GM19395 (cell line): ENCODE measurements at regions not wholly inside any gene's neighbourhood (a gene's known extent, or its start where the extent isn't known, plus 50 kb on each side); places are given as distances from the start of the nearest gene placed in this dataset.
"Not testable (repeated sequence)": the region's sequence is repeated elsewhere in the genome, so short reads cannot be mapped to it uniquely, and the experiment has no call there.

Experiments
- ATAC-seq: cut with Tn5 transposase; IDR thresholded peaks from one replicate; pipeline ENCODE4 v1.9.1; 2021; ENCODE audit warnings: mild to moderate bottlenecking, moderate library complexity; ENCODE audit not compliant: unreplicated experiment

DNA sequence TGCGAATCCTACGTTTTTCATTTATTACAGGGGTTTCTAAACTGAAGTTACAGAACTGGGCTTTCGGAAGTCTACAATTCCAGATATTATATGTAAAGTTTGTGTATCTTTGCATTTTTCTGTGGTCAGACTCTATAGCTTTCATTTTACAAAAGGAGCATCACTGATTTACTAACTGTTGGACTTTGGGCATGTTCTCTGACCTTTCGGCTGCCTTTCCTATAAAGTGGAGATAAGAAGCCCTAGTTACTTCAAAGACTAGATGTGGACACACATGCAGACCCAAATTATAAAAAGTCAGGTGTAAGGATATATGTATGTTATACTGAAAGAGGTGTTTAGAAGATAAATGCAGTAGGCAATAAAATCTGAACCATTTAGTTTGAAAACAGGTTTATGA, 126.6 kb upstream of the PRKCQ start:
- ATAC-seq, result no peak

DNA sequence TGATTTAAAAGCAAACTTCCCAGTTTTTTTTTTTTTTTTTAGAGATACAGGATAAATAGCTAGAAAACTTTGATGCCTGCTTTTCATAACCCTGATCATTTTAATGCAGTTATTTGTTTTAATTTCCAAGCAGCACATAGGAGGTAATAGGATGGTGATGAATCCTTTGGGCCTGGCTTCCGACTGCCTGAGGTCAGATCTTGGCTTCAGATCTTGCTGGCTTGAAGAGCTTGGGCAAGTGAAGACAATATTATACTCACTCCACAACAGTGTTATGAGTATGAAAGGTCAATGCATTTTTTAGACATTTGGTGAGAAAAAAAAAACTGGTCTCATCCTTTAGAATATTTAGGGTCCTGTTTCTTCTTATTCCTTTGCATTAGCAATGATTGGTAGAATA, 124.8 kb upstream of the PRKCQ start:
- no peak for ATAC-seq

DNA sequence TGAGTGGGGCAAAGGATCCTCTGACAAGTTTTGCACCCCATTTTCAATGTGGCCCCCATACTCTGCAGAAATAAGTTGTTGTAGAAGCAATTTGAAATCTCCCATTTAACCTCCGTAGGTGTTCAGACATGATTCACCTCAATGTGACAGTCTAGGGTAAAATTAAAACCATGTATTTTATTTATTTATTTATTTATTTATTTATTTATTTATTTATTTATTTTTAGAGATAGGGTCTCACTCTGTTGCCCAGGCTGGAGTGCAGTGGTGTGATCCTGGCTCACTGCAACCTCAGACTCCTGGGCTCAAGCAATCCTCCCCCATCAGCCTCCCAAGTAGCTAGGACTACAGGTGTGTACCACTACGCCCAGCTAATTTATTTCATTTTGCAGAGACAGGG, 122.8 kb upstream of the PRKCQ start:
- not testable (repeated sequence) for ATAC-seq

DNA sequence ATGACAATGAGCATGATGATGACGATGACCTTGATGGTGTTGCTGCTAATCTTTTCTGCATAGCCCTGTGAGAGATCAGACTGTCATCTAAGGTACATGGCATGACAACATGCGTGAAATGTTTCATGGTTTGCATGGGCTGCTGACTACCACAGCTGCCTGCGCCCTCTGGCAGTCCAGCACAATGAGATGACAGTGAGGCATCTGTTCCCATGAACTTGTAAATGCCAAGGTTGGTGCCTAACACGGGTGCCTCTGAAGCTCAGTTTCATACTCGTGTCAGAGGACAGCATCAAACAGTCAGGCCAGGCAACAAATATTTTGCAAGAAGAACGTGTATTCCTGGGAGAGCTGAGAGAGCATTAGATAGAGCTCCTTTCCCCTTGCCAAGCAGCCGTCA, 122.0 kb upstream of the PRKCQ start:
- ATAC-seq, result no peak

DNA sequence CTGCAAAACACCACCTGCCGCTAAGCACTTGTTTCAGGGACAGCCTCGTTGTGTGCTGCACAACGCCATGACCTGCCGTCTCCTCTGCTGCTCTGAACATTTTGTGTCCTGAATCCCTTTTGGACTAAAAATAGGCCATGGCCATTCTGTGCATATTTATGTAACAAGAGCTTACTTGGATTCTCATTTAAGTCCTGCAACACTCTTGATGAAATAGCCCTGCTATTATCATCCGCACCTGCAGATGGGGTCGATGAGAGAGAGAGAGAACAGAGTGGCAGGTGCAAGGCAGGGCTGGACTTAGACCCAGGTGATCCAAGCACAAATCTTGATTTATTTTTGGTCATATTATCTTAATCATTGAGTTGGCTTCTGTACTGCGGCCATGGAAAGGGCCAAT, 121.2 kb upstream of the PRKCQ start:
- no peak for ATAC-seq

DNA sequence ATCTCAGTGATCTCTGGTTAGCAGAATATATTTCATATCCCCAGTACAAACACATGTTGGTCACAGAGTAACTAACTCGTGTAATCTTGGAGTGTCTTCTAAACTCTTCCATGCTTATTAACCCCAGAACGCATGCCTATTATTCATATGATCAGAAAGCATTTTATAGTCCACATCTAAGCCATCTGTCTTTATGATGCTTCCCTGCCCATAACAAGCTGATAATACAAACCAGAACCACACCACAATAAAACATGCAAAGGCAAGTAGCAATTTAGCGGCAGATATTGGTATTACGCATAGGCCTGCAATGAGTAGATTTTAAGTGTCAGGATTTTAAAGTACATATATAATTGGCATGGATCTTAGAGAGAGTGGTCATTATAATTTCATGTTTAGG, 120.0 kb upstream of the PRKCQ start:
- ATAC-seq, result no peak

DNA sequence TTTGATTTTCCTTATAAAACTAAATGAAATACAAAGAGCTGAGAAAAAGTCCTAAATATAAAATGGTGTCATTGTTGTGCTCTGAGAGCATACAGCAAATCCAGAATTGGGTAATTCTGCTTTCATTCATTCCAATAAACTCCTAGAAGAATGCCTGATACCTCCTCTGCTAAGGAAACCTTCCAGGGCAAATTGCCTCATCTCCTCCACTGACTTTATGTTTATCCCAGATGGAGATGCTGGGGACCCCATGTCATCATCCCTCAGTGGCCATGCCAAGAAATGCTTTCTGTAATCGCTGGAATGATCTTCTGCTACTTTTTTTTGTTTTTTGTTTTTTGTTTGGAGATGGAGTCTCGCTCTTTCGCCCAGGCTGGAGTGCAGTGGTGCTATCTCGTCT, 119.3 kb upstream of the PRKCQ start:
- ATAC-seq, result no peak

DNA sequence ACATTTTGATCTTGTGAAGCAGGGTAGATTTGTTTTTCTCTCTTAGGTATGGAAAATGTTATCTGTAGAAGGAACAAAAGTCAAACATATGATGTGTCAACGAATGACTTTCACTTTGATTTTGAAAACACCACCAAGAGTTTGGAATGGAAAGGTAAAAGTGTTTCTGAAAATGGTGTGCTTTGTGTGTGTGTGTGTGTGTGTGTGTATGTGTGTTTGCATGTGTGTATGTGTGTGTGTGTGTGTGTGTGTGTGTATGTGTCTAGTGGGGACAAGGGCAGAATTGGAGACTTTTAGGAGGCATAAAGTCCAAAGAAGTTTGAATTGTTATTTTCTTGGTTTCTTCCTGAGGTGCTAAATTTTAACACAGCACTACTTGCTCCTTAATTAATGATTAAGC, 115.4 kb upstream of the PRKCQ start:
- no peak for ATAC-seq

DNA sequence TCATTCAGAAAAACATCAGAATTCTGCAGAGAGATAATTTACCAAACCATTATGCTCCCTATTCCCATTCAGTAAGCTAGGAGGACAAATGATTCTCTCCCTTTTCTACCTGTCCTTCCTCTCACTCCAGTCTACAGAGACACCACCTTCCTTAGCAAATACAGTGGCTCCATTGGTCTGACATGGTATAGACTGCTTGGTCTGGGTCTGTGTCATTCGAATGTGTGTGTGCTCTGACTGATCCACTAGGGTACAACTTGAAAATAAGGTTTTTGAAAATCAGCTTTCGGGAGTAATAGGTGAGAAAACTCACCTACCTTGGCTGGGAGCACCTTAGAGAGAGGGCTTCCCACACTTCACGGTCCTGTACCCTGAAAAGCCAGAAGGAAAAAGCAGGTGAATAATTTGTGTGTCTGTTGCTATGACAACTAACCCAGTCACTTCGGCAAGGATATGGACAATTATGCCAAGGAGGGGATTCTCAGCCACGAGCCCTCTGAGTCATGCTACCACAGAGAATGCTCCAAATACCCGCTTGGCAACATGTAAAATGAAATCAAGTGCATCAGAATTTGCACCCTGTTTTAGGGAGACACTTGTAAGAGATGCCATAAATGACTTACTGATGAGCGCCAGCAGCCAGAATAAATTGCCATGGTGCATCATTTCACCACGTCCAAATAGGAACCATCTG, 114.5 kb upstream of the PRKCQ start:
- no peak for ATAC-seq

DNA sequence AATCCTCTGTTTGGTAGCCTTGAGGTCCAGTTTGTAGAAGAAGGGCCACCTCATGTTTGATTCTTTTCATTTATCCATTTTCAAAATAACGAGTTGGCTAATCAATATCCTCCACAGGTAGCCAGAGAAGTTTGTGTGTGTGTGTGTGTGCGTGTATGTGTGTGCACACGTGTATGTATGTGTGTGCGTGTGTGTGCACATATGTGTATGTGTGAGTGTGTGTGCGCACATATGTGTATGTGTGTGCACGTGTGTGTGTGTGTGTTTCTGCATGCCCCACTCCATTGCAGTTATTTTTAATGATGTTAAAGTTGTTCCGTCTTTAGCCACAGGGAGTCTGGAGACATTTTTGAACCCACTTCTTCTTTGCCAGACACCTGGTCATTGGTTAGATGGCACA, 112.8 kb upstream of the PRKCQ start:
- no peak for ATAC-seq

DNA sequence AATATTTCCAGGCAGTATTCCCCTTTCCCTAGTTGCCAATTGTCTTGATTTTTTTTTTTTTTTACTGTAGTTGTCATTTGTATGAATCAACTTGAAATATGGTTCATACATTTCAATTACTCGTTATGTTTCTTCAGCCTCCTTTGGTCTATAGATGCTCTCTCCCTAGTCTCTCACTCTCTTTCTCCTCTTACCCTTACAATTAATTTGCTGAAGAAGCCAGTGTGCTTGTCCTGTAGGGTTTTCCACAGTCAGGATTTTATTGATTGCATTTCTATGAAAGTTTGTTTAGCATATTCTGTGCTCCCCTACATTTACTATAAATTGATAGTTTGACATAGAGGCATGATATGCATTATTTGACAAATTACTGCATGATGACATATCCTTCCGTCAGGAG, 112.0 kb upstream of the PRKCQ start:
- no peak for ATAC-seq

DNA sequence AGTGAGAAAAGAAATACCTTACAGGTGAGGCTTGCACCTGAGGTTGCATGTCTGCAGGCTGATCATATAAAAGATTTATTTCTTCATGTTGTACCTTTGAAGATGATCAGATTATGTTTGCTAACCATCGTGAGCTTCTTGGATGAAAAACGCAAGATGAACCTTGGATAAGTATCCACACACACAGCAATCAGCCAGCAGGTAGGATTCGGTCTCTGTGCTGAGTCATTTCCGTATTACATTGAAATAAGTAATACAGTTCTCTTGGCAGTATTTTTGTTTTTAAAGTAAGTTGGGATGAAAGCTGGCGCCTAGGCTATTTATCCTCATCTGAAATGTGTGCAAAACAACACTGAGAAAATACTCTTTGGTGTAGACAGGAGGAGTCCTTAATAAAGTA, 109.0 kb upstream of the PRKCQ start:
- no peak for ATAC-seq

DNA sequence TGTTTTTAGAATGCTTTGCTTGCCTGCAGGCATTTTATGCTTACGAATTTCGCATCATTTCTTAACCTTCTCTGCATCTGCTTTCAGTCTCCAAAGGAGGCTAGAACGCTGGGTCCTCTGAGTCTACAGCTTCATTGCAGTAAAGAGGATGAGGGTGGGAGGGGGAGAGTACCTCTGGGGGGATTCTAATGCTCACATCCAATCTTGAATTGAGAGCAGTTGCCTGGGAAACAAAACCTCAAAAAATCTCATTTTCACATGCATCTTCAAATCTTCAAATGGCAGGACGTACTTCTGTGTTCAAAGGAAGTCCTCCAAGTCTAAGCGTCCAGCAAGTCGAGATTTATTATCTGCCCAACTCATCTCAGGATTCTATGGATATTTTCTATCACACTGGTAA, 100.7 kb upstream of the PRKCQ start:
- no peak for ATAC-seq

DNA sequence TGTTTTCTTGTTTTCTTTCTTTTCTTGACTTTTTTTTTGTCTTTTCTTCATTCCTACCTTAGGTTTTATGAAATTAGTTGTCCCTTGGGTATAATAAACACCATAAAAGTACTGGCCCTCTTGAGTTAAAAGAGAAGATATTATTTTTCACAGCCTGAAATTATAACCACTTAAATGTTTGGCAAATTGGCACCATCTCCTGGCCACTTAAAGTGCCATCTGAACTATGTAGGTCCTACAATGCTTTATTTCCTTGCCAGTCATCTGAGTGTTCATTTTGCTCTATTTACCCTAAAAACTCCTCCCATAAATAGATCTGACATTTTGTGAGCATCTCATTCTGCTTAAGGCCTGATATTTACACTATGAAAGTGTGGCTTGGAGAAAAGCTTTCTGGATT, 98.9 kb upstream of the PRKCQ start:
- no peak for ATAC-seq

DNA sequence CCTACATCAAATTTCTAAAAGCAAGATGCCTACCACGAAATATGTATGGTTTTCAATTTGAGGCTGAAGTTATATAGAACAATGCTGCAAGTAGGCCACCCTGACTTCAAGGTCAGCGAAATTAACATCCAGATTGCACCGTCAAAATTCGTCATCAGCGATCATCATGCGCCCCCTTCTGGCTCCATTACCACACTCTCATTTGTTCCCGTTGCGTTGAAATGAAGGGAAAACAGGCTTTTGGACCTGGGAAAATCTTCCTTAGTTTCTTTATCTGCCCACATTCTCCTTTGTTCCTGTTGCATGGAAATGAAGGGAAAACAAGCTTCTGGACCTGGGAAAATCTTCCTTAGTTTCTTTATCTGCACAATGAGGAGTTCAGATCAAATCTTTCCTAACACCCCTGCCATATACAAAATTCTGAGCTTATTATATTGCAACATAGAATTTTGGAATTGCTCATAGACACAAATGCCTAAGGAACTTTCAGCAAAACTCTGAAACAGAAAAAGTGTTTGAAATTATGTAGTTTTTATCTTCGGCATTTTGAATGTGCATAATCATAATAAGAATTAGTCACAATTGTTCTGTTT, 98.2 kb upstream of the PRKCQ start:
- ATAC-seq, result no peak

DNA sequence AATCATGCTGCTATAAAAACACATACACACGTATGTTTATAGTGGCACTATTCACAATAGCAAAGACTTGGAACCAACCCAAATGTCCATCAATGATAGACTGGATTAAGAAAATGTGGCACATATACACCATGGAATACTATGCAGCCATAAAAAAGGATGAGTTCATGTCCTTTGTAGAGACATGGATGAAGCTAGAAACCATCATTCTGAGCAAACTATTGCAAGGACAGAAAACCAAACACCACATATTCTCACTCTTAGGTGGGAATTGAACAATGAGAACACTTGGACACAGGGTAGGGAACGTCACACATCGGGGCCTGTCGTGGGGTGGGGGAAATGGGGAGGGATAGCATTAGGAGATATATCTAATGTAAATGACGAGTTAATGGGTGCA, 97.1 kb upstream of the PRKCQ start:
- not testable (repeated sequence) for ATAC-seq

DNA sequence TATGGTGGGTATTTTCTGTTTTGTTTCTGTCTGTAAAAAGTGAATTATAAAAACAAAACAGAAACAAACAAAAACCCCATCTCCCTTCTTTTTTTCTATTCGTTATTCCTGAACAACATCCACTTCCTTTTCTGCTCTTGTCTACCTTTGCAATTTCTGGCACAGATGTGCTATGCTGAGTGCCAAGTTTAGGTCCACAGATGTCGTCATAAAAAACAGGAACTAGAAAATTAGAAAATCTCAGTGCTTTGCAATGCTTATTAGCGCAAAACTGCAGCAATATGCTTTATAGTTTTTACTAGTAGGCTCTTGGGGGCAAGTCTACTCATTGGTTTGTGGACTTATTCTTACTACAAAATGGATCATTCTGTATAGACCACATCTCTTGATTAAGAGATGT, 94.2 kb upstream of the PRKCQ start:
- ATAC-seq, result no peak

DNA sequence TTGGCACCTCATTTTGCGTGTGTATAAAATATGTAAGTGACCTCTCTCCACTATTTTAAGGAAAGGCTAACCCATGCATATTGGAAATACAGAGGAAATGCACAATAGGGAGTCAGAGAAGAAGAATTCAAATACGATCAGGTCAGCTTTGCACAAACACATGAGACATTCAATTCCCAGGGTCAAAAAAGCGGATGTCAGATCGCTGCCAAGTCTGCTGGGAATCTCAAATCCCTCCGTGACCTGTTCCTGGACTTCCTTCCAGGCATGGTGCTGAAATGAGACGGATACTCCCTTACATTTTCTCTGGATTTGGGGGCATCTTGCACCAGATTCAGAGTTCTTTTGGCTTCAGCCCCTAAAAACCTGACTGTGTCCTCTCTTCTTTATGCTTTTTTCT, 91.9 kb upstream of the PRKCQ start:
- ATAC-seq, result no peak

DNA sequence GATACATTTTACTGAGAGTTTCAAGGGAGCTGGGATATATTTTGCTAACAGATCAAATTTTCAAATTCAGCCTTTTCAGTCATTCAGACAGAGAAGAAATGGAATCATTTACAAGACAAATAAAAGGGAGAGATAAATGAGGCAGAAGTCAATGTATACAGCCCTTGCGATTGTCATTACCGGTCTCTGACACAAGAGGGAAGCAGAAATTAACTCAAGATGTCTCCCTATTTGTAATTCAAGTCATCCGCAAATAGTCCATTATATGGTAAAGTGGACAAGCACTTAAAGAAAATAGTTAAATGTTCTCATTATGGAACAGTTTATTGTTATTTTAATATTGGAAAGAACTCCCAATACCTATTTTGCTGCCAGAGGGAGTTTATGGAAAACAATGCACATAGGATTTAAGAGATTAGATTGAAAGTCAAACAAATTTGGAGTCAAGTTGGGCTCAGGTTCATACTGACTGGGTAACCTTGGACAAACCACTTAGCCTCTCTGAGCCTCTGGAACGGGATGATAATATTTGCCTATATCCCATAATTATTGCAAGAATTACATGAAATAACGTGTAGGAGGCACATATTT, 89.3 kb upstream of the PRKCQ start:
- ATAC-seq, result no peak

DNA sequence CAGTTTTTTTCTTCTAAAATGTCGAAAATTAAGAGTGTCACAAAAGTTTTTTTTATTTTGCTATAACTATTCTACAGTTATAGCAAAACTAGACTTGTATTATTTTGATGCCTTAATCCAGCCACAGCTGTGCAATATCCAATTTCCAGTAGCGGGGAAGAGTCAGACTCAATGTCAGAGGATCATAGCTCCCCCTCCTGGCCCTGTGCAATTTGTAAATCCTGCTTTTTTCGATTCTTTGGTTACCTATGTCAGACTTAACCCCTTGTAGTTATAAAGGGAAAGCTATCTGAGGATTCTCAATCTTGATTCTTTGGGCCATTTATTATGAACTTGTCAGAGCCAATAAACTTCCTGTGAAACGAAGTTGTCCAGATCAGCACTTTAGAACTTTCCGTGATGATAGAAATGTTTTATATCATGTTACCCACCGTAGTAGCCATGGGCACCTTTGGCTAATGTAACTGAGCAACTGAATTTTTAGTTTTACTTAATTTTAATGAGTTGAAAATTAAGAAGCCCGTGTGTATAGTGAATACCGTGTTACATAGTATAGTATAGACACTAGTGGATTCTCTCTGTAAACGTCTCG, 87.7 kb upstream of the PRKCQ start:
- ATAC-seq, result no peak

DNA sequence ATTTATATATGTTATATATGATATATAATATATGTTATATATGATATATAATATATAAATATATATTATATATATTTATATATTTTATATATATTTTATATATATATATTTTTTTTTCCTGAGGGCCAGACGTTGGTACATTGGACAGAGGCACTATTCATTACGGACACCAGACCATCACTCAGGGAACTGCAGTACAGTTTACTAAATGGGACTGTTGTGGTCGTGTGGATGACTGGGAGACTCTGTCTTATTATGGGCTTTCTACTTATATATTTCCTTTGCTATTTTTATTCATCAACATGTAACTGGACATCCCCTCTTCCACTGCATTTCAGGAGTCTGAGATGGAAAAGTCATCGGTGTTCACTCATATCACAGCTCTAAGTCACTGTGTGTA, 87.1 kb upstream of the PRKCQ start:
- no peak for ATAC-seq

DNA sequence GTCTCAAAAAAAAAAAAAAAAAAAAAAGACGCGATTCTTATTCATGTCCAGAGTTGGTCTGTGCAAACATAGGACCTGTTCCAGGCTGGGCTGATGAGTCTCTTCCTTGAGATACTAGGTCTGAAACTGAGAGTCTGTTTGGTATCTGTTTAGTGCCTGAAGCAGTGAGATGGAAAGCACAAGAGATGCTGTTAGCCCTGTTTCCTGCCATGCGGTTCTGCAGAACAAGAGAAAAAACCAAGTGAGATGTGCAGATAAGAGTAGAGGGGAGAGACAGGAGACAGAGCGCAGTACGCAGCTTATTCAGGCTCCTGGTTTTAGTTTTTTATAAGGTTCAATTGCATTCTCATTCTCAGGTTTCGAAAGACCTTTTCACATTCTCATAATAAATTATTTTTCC, 85.8 kb upstream of the PRKCQ start:
- ATAC-seq, result no peak
